CD14-positive monocyte (primary cell): ENCODE measurements at regions not wholly inside any gene's neighbourhood (a gene's known extent, or its start where the extent isn't known, plus 50 kb on each side); places are given as distances from the start of the nearest gene placed in this dataset.

ENCODE experiments used
- DNase-seq, 3 donors: peaks; one replicate each; pipeline ENCODE4 v3.0.0-alpha.2; 2011 to 2022
- H2AFZ ChIP-seq: 2 replicates; pipeline ENCODE4 v1.6.0; 2012; ENCODE audit warnings: mild to moderate bottlenecking, low read depth, low read length, inconsistent platforms; ENCODE audit not compliant: insufficient read depth, poor library complexity, severe bottlenecking
- H3K27ac ChIP-seq, 2 donors: 1 replicate in 1 of 2; 2 replicates in 1 of 2; pipeline ENCODE4 v1.5.1; 2012 to 2013; ENCODE audit warnings: low read length in 2 of 2, control low read depth in 1 of 2, inconsistent platforms in 1 of 2, low read depth in 1 of 2, mild to moderate bottlenecking in 1 of 2
- H3K27me3 ChIP-seq, 2 donors: one replicate each; pipeline versions ENCODE4 v1.6.0 to v1.6.1; 2011 to 2013; ENCODE audit warnings: low read length in 2 of 2; ENCODE audit not compliant: control insufficient read depth in 2 of 2, insufficient read depth in 2 of 2
- H3K36me3 ChIP-seq, 2 donors: replicated peaks in 1 of 2; 1 replicate in 1 of 2; 2 replicates in 1 of 2; pipeline versions ENCODE4 v1.5.1 to v1.6.1; 2012 to 2013; ENCODE audit warnings: low read length in 2 of 2, control low read depth in 1 of 2, inconsistent platforms in 1 of 2, mild to moderate bottlenecking in 1 of 2; ENCODE audit not compliant: insufficient read depth in 2 of 2, control insufficient read depth in 1 of 2
- H3K4me1 ChIP-seq, 2 donors: 1 replicate in 1 of 2; 2 replicates in 1 of 2; pipeline versions ENCODE4 v1.5.1 to v1.6.1; 2012 to 2013; ENCODE audit warnings: low read length in 2 of 2, control low read depth in 1 of 2, inconsistent platforms in 1 of 2, mild to moderate bottlenecking in 1 of 2, moderate library complexity in 1 of 2; ENCODE audit not compliant: insufficient read depth in 2 of 2, control insufficient read depth in 1 of 2
- H3K4me2 ChIP-seq: replicated peaks from 2 replicates; pipeline ENCODE3; 2012; ENCODE audit warnings: low read length, moderate library complexity, mild to moderate bottlenecking; ENCODE audit not compliant: poor library complexity, severe bottlenecking; ENCODE audit errors: extremely low read depth
- H3K4me3 ChIP-seq, 3 experiments: fragments of 200-600 bp in 1 of 3; sonication (generic) in 1 of 3; replicated peaks in 1 of 3; 1 replicate in 2 of 3; 2 replicates in 1 of 3; pipeline ENCODE4 v1.5.1; 2011 to 2013; ENCODE audit warnings: low read length in 3 of 3, mild to moderate bottlenecking in 3 of 3, control low read depth in 2 of 3, low read depth in 2 of 3, inconsistent platforms in 1 of 3, moderate library complexity in 1 of 3
- H3K79me2 ChIP-seq: 2 replicates; pipeline ENCODE4 v1.6.0; 2012; ENCODE audit warnings: mild to moderate bottlenecking, control low read depth, inconsistent platforms, low read length, moderate library complexity; ENCODE audit not compliant: insufficient read depth
- H3K9ac ChIP-seq: 2 replicates; pipeline ENCODE4 v1.6.0; 2017; ENCODE audit warnings: low read length, mild to moderate bottlenecking; ENCODE audit not compliant: insufficient read depth, poor library complexity, severe bottlenecking
- H3K9me3 ChIP-seq, 2 donors: replicated peaks in 1 of 2; 1 replicate in 1 of 2; 2 replicates in 1 of 2; pipeline versions ENCODE4 v1.5.1 to v1.6.1; 2012 to 2013; ENCODE audit warnings: low read length in 2 of 2, control low read depth in 1 of 2; ENCODE audit not compliant: control insufficient read depth in 1 of 2, insufficient read depth in 1 of 2
- H4K20me1 ChIP-seq: 2 replicates; pipeline ENCODE4 v1.6.0; 2012; ENCODE audit warnings: mild to moderate bottlenecking, low read length, control low read depth, moderate library complexity; ENCODE audit not compliant: insufficient read depth
- H3K27ac Mint-ChIP-seq, 7 donors: one replicate each; pipeline ENCODE4 v1.8.0; 2020; ENCODE audit warnings: mild to moderate bottlenecking in 7 of 7, mixed read lengths in 7 of 7, moderate library complexity in 6 of 7, inconsistent platforms in 2 of 7
- H3K27me3 Mint-ChIP-seq, 3 donors: one replicate each; pipeline ENCODE4 v1.8.0; 2021 to 2022; ENCODE audit warnings: low read depth in 3 of 3, mild to moderate bottlenecking in 3 of 3, mixed read lengths in 3 of 3, moderate library complexity in 3 of 3, inconsistent platforms in 1 of 3
- H3K36me3 Mint-ChIP-seq, 2 donors: one replicate each; pipeline ENCODE4 v1.8.0; 2020; ENCODE audit warnings: mixed read lengths in 2 of 2, inconsistent platforms in 1 of 2, mild to moderate bottlenecking in 1 of 2
- H3K4me1 Mint-ChIP-seq: one replicate; pipeline ENCODE4 v1.8.0; 2020; ENCODE audit warnings: mild to moderate bottlenecking, mixed read lengths
- H3K4me3 Mint-ChIP-seq, 2 donors: one replicate each; pipeline ENCODE4 v1.8.0; 2020; ENCODE audit warnings: mild to moderate bottlenecking in 2 of 2, mixed read lengths in 2 of 2, moderate library complexity in 1 of 2
- H3K9me3 Mint-ChIP-seq, 7 donors: one replicate each; pipeline ENCODE4 v1.8.0; 2020 to 2022; ENCODE audit warnings: mixed read lengths in 7 of 7, mild to moderate bottlenecking in 6 of 7, moderate library complexity in 6 of 7, inconsistent platforms in 2 of 7
- CTCF ChIP-seq: fragments of 200-600 bp; IDR thresholded peaks from one replicate; pipeline ENCODE4 v1.8.0; 2022; ENCODE audit warnings: antibody characterized with exemption, mild to moderate bottlenecking
- WGBS: methylation state at CpG from one replicate; pipeline ENCODE4 v1.1.5; 2013; ENCODE audit warnings: missing lambda C conversion rate; ENCODE audit not compliant: insufficient coverage; 5-methylcytosine and 5-hydroxymethylcytosine counted together
- intact Hi-C, 2 donors: fragments of 100-400 bp; cut with micrococcal nuclease; formaldehyde crosslinking; loops; one replicate each; pipeline versions ENCODE4 v1.15.0 to v1.15.1; 2023

- no peak for DNase-seq
- no peak overlapping the region for H3K4me3 Mint-ChIP-seq
- peaks cover 0 to 3% (median 0%) of the 10 kb centered on the region in 3 donors for H3K27me3 Mint-ChIP-seq
Observed at GRCh38 chrX:5656544-5656943, 572.1 kb downstream of the NLGN4X start.

GRCh38 chrX:5650904-5651303 is 577.8 kb downstream of the NLGN4X start:
- intact Hi-C loops: no loop called here
- Mint-ChIP-seq H3K4me1 (no peaks in the 10 kb centered on the region), H3K27me3 (peaks cover 0 to 3% (median 0%) of the 10 kb centered on the region in 3 donors), H3K27ac (no peak overlapping the region), H3K36me3 (no peaks in the 10 kb centered on the region), H3K4me3 (no peak overlapping the region), H3K9me3 (peaks cover 0 to 8% (median 3%) of the 10 kb centered on the region in 7 donors)
- Histone ChIP-seq H3K79me2 (no peaks in the 10 kb centered on the region), H2AFZ (no peak overlapping the region), H3K4me2 (no peak overlapping the region), H3K9ac (no peak overlapping the region), H4K20me1 (no peaks in the 10 kb centered on the region), H3K4me3 (no peak overlapping the region), H3K36me3 (no peaks in the 10 kb centered on the region), H3K27me3 (no peaks in the 10 kb centered on the region), H3K9me3 (peaks cover 0 to 5% of the 10 kb centered on the region in 2 donors), H3K27ac (no peak overlapping the region), H3K4me1 (no peaks in the 10 kb centered on the region)
- no peak for DNase-seq
- no CpG with 5 or more reads among the region's 3 CpGs for WGBS
- no peak for TF ChIP-seq CTCF

More at GRCh38 chrX:5656544-5656943, 572.1 kb downstream of the NLGN4X start:
- Histone ChIP-seq H2AFZ (no peak overlapping the region), H3K27me3 (no peaks in the 10 kb centered on the region), H3K4me1 (no peaks in the 10 kb centered on the region), H3K4me3 (no peak overlapping the region), H3K4me2 (no peak overlapping the region), H3K9me3 (peaks cover 0 to 5% of the 10 kb centered on the region in 2 donors), H3K27ac (no peak overlapping the region), H4K20me1 (no peaks in the 10 kb centered on the region), H3K79me2 (no peaks in the 10 kb centered on the region), H3K9ac (no peak overlapping the region), H3K36me3 (no peaks in the 10 kb centered on the region)
- peaks cover 0 to 6% (median 3%) of the 10 kb centered on the region in 7 donors for H3K9me3 Mint-ChIP-seq
- H3K27ac Mint-ChIP-seq: no peak overlapping the region
- intact Hi-C loops: no loop called here
- H3K4me1 Mint-ChIP-seq: no peaks in the 10 kb centered on the region
- no peaks in the 10 kb centered on the region for H3K36me3 Mint-ChIP-seq
- TF ChIP-seq CTCF: no peak
